ENCODE measurements at regions not wholly inside any gene's neighbourhood (a gene's known extent, or its start where the extent isn't known, plus 50 kb on each side); places are given as distances from the start of the nearest gene placed in this dataset.
A peak's percentile ranks its signal among the peaks of the same experiment; 100 is the strongest.

- no peak for DNase-seq (ENCODE audit: insufficient read length, low spot score, missing footprints)
- H3K27me3 ChIP-seq (ENCODE audit: insufficient read depth, low read length) = peaks cover 4% of the 10 kb centered on the region
- H3K27ac ChIP-seq (ENCODE audit: low read depth, low read length) = no peak overlapping the region
- H3K9me3 ChIP-seq (ENCODE audit: low read depth, low read length) = no peaks in the 10 kb centered on the region
- no peak overlapping the region for H2AFZ ChIP-seq (ENCODE audit: low read length)
- no peak overlapping the region for H3K4me2 ChIP-seq (ENCODE audit: insufficient read depth, low read length)
- no peaks in the 10 kb centered on the region for H3K36me3 ChIP-seq (ENCODE audit: insufficient read depth, low read length)
- no peaks in the 10 kb centered on the region for H4K20me1 ChIP-seq (ENCODE audit: insufficient read depth, low read length)
- no peaks in the 10 kb centered on the region for H3K79me2 ChIP-seq (ENCODE audit: insufficient read depth, low read length)
- H3K4me3 ChIP-seq (ENCODE audit: insufficient read depth, low read length) = no peak overlapping the region
- TF ChIP-seq, protein P1, sequence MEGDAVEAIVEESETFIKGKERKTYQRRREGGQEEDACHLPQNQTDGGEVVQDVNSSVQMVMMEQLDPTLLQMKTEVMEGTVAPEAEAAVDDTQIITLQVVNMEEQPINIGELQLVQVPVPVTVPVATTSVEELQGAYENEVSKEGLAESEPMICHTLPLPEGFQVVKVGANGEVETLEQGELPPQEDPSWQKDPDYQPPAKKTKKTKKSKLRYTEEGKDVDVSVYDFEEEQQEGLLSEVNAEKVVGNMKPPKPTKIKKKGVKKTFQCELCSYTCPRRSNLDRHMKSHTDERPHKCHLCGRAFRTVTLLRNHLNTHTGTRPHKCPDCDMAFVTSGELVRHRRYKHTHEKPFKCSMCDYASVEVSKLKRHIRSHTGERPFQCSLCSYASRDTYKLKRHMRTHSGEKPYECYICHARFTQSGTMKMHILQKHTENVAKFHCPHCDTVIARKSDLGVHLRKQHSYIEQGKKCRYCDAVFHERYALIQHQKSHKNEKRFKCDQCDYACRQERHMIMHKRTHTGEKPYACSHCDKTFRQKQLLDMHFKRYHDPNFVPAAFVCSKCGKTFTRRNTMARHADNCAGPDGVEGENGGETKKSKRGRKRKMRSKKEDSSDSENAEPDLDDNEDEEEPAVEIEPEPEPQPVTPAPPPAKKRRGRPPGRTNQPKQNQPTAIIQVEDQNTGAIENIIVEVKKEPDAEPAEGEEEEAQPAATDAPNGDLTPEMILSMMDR (IDR thresholded peaks at IDR 0.05; ENCODE audit: extremely low read depth, low read depth, low read length) = no peak
- H3K4me1 ChIP-seq (ENCODE audit: insufficient read depth, low read length) = no peaks in the 10 kb centered on the region
Observed at GRCh38 chr1:219837994-219838294, 90.4 kb downstream of the SLC30A10 start.

- peak; percentile 65 for DNase-seq (ENCODE audit: insufficient read length, low spot score, missing footprints)
- H3K79me2 ChIP-seq (ENCODE audit: insufficient read depth, low read length) = no peaks in the 10 kb centered on the region
- H3K4me3 ChIP-seq (ENCODE audit: insufficient read depth, low read length) = no peak overlapping the region
- H3K4me1 ChIP-seq (ENCODE audit: insufficient read depth, low read length) = no peaks in the 10 kb centered on the region
- H3K27me3 ChIP-seq (ENCODE audit: insufficient read depth, low read length) = peaks cover 4% of the 10 kb centered on the region
- H3K9me3 ChIP-seq (ENCODE audit: low read depth, low read length) = no peaks in the 10 kb centered on the region
- no peak overlapping the region for H2AFZ ChIP-seq (ENCODE audit: low read length)
- TF ChIP-seq, protein P1 (IDR thresholded peaks at IDR 0.05; ENCODE audit: extremely low read depth, low read depth, low read length) = peak; percentile 58
- no peak overlapping the region for H3K27ac ChIP-seq (ENCODE audit: low read depth, low read length)
- H4K20me1 ChIP-seq (ENCODE audit: insufficient read depth, low read length) = no peaks in the 10 kb centered on the region
- no peak overlapping the region for H3K4me2 ChIP-seq (ENCODE audit: insufficient read depth, low read length)
- H3K36me3 ChIP-seq (ENCODE audit: insufficient read depth, low read length) = no peaks in the 10 kb centered on the region
Observed at GRCh38 chr1:219837274-219837993, 90.9 kb downstream of the SLC30A10 start.

GRCh38 chr1:219834314-219834917 lies 93.9 kb downstream of the SLC30A10 start:
- Histone ChIP-seq H4K20me1 (ENCODE audit: insufficient read depth, low read length) (no peaks in the 10 kb centered on the region), H3K4me1 (ENCODE audit: insufficient read depth, low read length) (no peaks in the 10 kb centered on the region), H3K79me2 (ENCODE audit: insufficient read depth, low read length) (no peaks in the 10 kb centered on the region), H3K4me3 (ENCODE audit: insufficient read depth, low read length) (no peak overlapping the region), H2AFZ (ENCODE audit: low read length) (no peak overlapping the region), H3K9me3 (ENCODE audit: low read depth, low read length) (no peaks in the 10 kb centered on the region), H3K4me2 (ENCODE audit: insufficient read depth, low read length) (no peak overlapping the region), H3K27ac (ENCODE audit: low read depth, low read length) (no peak overlapping the region), H3K27me3 (ENCODE audit: insufficient read depth, low read length) (peaks cover 4% of the 10 kb centered on the region), H3K36me3 (ENCODE audit: insufficient read depth, low read length) (no peaks in the 10 kb centered on the region)
- TF ChIP-seq, protein P1 (IDR thresholded peaks at IDR 0.05; ENCODE audit: extremely low read depth, low read depth, low read length) = no peak
- DNase-seq (ENCODE audit: insufficient read length, low spot score, missing footprints) = no peak

DNA sequence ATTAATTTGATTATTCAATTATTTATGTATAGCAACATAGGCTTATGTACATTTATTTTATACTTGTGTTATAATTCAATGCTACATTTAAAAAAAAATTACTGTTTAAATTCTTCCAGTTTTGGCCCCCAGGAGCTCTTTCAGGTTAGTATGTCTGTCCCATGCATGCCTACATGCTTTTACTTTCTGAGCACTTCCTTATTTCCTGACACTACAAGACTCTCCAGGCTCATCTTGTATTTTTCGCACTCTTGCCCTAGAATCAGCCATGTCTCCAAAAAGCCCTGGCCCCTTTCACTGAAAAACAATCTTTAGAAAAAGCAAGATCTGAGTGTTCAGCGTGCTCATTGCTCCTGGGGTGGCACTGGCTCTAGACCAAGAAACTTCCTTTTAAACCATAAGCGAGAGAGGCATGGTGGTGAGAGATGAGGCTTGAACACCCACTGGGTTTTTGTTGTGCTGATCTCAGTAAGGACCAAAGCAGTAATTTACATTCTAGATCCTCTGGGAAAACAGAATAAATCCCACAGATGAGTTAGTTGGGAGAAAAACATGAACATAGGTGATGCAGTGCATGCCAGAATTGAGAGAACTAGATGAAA lies 95.0 kb downstream of the SLC30A10 start:
- no peak for DNase-seq (ENCODE audit: insufficient read length, low spot score, missing footprints)
- Histone ChIP-seq H3K27ac (ENCODE audit: low read depth, low read length) (no peak overlapping the region), H3K9me3 (ENCODE audit: low read depth, low read length) (no peaks in the 10 kb centered on the region), H3K4me1 (ENCODE audit: insufficient read depth, low read length) (no peaks in the 10 kb centered on the region), H4K20me1 (ENCODE audit: insufficient read depth, low read length) (no peaks in the 10 kb centered on the region), H3K27me3 (ENCODE audit: insufficient read depth, low read length) (no peaks in the 10 kb centered on the region), H3K79me2 (ENCODE audit: insufficient read depth, low read length) (no peaks in the 10 kb centered on the region), H3K4me3 (ENCODE audit: insufficient read depth, low read length) (no peak overlapping the region), H3K36me3 (ENCODE audit: insufficient read depth, low read length) (no peaks in the 10 kb centered on the region), H3K4me2 (ENCODE audit: insufficient read depth, low read length) (no peak overlapping the region), H2AFZ (ENCODE audit: low read length) (no peak overlapping the region)
- TF ChIP-seq, protein P1 (IDR thresholded peaks at IDR 0.05; ENCODE audit: extremely low read depth, low read depth, low read length) = no peak

Data from osteoblast (primary cell).